Suprapubic skin (tissue), 4 donors: ENCODE measurements at regions not wholly inside any gene's neighbourhood (a gene's known extent, or its start where the extent isn't known, plus 50 kb on each side); places are given as distances from the start of the nearest gene placed in this dataset.

Source experiments
- DNase-seq, 2 donors: peaks; one replicate each; pipeline ENCODE4 v3.0.0-alpha.2; 2019; ENCODE audit warnings: low spot score in 2 of 2
- H3K27ac ChIP-seq: fragments of 200-600 bp; sonication (generic); one replicate; pipeline ENCODE4 v1.5.1; 2019
- H3K27me3 ChIP-seq: fragments of 200-600 bp; sonication (generic); one replicate; pipeline ENCODE4 v1.5.1; 2019
- H3K36me3 ChIP-seq: fragments of 200-600 bp; sonication (generic); one replicate; pipeline ENCODE4 v1.5.1; 2019
- H3K4me1 ChIP-seq: fragments of 200-600 bp; sonication (generic); one replicate; pipeline ENCODE4 v1.5.1; 2019
- H3K4me3 ChIP-seq: fragments of 200-600 bp; sonication (generic); one replicate; pipeline ENCODE4 v1.5.1; 2019; ENCODE audit warnings: mild to moderate bottlenecking
- H3K9me3 ChIP-seq: fragments of 200-600 bp; sonication (generic); one replicate; pipeline ENCODE4 v1.5.1; 2019
- CTCF ChIP-seq, 2 donors: fragments of 200-600 bp in 1 of 2; fragments of 450-650 bp in 1 of 2; sonication (generic) in 1 of 2; IDR thresholded peaks; one replicate each; pipeline ENCODE4 v1.5.1; 2016 to 2019; ENCODE audit warnings: antibody characterized with exemption in 2 of 2, mild to moderate bottlenecking in 1 of 2, moderate library complexity in 1 of 2
- EP300 ChIP-seq: sonication (generic); formaldehyde crosslinking; IDR thresholded peaks from one replicate; pipeline ENCODE4 v1.6.1; 2017; ENCODE audit warnings: antibody characterized with exemption
- POLR2A ChIP-seq, 2 donors: fragments of 450-650 bp; IDR thresholded peaks; one replicate each; pipeline ENCODE4 v1.6.1; 2017; ENCODE audit warnings: antibody characterized with exemption in 2 of 2, mild to moderate bottlenecking in 2 of 2, moderate library complexity in 2 of 2
- POLR2AphosphoS5 ChIP-seq, 3 donors: sonication (generic); formaldehyde crosslinking; IDR thresholded peaks; one replicate each; pipeline ENCODE4 v1.6.1; 2017; ENCODE audit warnings: antibody characterized with exemption in 3 of 3
- WGBS: methylation state at CpG from one replicate; pipeline ENCODE4 v1.1.5; 2018; 5-methylcytosine and 5-hydroxymethylcytosine counted together

DNA sequence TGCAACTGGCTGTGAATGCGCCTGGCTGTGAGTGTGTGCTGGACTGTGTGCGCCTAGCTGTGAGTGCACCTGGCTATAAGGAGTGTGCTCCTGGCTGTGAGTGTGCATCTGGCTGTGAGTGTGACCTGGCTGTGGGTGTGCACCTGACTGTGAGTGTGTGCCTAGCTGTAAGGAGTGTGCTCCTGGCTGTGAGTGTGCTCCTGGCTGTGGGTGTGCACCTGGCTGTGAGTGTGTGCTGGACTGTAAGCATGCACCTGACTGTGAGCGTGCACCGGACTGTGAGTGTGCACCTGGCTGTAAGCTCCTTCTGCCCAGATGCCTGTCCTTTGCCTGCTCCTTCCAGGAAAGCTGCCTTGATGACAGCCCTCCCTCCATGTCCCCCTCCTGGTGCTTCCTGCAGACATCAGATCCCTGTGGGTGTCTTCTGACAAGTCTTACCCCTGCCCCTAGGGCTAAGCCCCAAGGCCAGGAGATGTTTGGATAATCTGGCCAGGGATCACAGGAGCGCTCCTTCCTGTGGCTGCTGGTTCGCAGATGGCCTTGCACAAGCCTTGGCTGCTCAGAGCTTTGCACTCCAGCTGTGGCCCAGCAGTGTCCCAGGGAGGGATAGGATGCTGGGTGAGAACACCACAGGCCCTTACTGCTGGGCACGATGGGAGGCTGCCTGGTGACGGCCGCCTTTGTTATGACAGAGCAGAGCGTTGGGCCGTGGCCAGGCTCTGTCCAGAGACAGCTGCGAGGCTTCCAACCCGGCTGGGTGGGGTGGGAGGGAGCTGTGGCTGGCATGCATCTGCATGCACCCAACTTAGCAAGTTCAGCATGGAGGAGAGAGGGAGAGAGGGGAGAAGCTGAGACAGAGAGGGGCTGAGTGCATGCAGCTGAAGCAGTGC, 89.9 kb downstream of the GLI2 start:
- WGBS, result 25% methylated on average over 10 of the region's 13 CpGs
- Histone ChIP-seq H3K27ac (no peak overlapping the region), H3K36me3 (no peaks in the 10 kb centered on the region), H3K9me3 (no peaks in the 10 kb centered on the region), H3K27me3 (no peaks in the 10 kb centered on the region), H3K4me3 (no peak overlapping the region), H3K4me1 (peaks cover 21% of the 10 kb centered on the region)
- TF ChIP-seq POLR2AphosphoS5 (IDR thresholded peaks at IDR 0.05) (no peak), CTCF (IDR thresholded peaks at IDR 0.05) (no peak), POLR2A (IDR thresholded peaks at IDR 0.05) (no peak), EP300 (no peak)
- DNase-seq, result peak in 1 of 2 donors; percentile 53

DNA sequence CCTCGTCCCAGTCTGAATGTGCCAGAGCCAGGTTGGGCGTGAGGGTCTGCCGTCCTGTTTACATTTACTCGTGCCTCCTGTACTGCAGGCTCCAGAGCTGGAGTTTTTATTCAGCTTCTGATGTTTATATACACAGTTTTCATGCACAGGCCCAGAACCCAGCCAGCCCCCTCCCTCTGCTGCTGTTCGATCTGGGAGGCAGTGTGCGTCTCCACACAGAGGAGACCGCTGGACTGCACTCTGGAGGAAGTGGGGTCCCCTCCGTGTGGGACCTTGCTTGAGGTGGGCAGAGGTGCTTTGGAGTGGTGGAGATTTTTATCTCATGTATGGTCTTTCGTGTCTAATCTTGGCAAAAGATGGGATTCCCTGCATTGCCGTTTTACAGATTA, 90.6 kb downstream of the GLI2 start:
- Histone ChIP-seq H3K27ac (no peak overlapping the region), H3K4me1 (peaks cover 22% of the 10 kb centered on the region), H3K9me3 (no peaks in the 10 kb centered on the region), H3K4me3 (no peak overlapping the region), H3K36me3 (no peaks in the 10 kb centered on the region), H3K27me3 (no peaks in the 10 kb centered on the region)
- no peak for TF ChIP-seq EP300
- TF ChIP-seq POLR2A (IDR thresholded peaks at IDR 0.05), result no peak
- no peak for TF ChIP-seq POLR2AphosphoS5 (IDR thresholded peaks at IDR 0.05)
- no peak for DNase-seq
- WGBS, result 58% methylated on average over 7 of the region's 10 CpGs

- H3K4me3 ChIP-seq, result no peak overlapping the region
- TF ChIP-seq CTCF (IDR thresholded peaks at IDR 0.05) (no peak), EP300 (no peak), POLR2A (IDR thresholded peaks at IDR 0.05) (no peak), POLR2AphosphoS5 (IDR thresholded peaks at IDR 0.05) (no peak)
- WGBS, result 82% methylated on average over 16 of the region's 18 CpGs
- DNase-seq, result peak in 1 of 2 donors; percentile 55
- peaks cover 20% of the 10 kb centered on the region for H3K4me1 ChIP-seq
- H3K36me3 ChIP-seq, result no peaks in the 10 kb centered on the region
- H3K9me3 ChIP-seq, result no peaks in the 10 kb centered on the region
- H3K27me3 ChIP-seq, result no peaks in the 10 kb centered on the region
- H3K27ac ChIP-seq, result no peak overlapping the region
Measured at GRCh38 chr2:120826716-120827410, 91.2 kb downstream of the GLI2 start.

DNA sequence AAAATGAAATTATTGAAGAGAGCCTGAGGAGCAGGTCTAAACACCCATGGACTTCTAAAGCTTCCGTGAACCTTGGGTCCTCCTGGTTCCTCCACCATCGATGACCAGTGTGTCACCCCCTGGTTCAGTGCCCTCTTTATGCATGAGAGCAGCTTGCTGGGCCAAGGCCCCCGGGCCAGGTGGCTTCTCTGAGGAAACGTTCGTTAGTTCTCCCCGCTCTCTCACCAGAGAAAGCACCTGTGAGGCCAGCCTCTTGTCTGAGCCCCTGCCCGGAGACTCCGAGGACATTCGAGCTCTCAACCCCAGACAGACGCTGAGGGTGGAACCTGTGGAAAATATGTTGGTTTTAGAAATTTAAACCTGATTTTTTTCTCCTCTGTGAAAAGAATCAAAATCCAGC, 92.4 kb downstream of the GLI2 start:
- TF ChIP-seq EP300 (no peak), POLR2A (IDR thresholded peaks at IDR 0.05) (no peak), POLR2AphosphoS5 (IDR thresholded peaks at IDR 0.05) (no peak), CTCF (IDR thresholded peaks at IDR 0.05) (no peak)
- peak in 1 of 2 donors; percentile 41 for DNase-seq
- WGBS, result 84% methylated on average over 10 of the region's 10 CpGs

GRCh38 chr2:120828829-120829632, 93.4 kb downstream of the GLI2 start:
- Histone ChIP-seq H3K4me3 (no peak overlapping the region), H3K27me3 (no peaks in the 10 kb centered on the region), H3K9me3 (no peaks in the 10 kb centered on the region), H3K4me1 (peaks cover 20% of the 10 kb centered on the region), H3K27ac (no peak overlapping the region), H3K36me3 (no peaks in the 10 kb centered on the region)
- 90% methylated on average over 14 of the region's 14 CpGs for WGBS
- TF ChIP-seq POLR2A (IDR thresholded peaks at IDR 0.05) (no peak), CTCF (IDR thresholded peaks at IDR 0.05) (no peak), POLR2AphosphoS5 (IDR thresholded peaks at IDR 0.05) (no peak), EP300 (no peak)
- peak in 1 of 2 donors; percentile 21 for DNase-seq

More for the DNA sequence above, 92.4 kb downstream of the GLI2 start:
- Histone ChIP-seq H3K4me3 (no peak overlapping the region), H3K9me3 (no peaks in the 10 kb centered on the region), H3K27ac (no peak overlapping the region), H3K4me1 (peaks cover 20% of the 10 kb centered on the region), H3K27me3 (no peaks in the 10 kb centered on the region), H3K36me3 (no peaks in the 10 kb centered on the region)
